ENCODE measurements at regions not wholly inside any gene's neighbourhood (a gene's known extent, or its start where the extent isn't known, plus 50 kb on each side); places are given as distances from the start of the nearest gene placed in this dataset.

GRCh38 chr1:81695741-81696140, 105.0 kb upstream of the ADGRL2 start:
- TF ChIP-seq EP300 (IDR thresholded peaks at IDR 0.05; ENCODE audit: borderline replicate concordance) (peak; percentile 75; the same call in 1 of the 2 replicates), TCF12 (IDR thresholded peaks at IDR 0.05; ENCODE audit: low read depth) (peak; percentile 77), TAF1 (IDR thresholded peaks at IDR 0.05; ENCODE audit: low read depth) (no peak), NFIC (IDR thresholded peaks at IDR 0.05) (peak; percentile 92), CREB1 (IDR thresholded peaks at IDR 0.05; ENCODE audit: low read depth) (no peak), FOXM1 (IDR thresholded peaks at IDR 0.05; ENCODE audit: borderline replicate concordance, low read depth) (peak; percentile 66; the same call in 1 of the 2 replicates), YY1 (IDR thresholded peaks at IDR 0.05; ENCODE audit: low read depth) (no peak), CEBPB (IDR thresholded peaks at IDR 0.05) (0 out of 2 replicates have a peak, but pooled peaks have one; percentile 31), TEAD4 (IDR thresholded peaks at IDR 0.05) (peak; percentile 78), RAD21 (IDR thresholded peaks at IDR 0.05; ENCODE audit: low read depth) (peak; percentile 30; the same call in 1 of the 2 replicates), USF1 (IDR thresholded peaks at IDR 0.05) (no peak), ZBTB7A (IDR thresholded peaks at IDR 0.05; ENCODE audit: low read depth) (no peak), MAX (IDR thresholded peaks at IDR 0.05) (no peak), EGR1 (IDR thresholded peaks at IDR 0.05) (no peak)

- TF ChIP-seq CEBPB (IDR thresholded peaks at IDR 0.05) (no peak), USF1 (IDR thresholded peaks at IDR 0.05) (no peak), TCF12 (IDR thresholded peaks at IDR 0.05; ENCODE audit: low read depth) (no peak), FOXM1 (IDR thresholded peaks at IDR 0.05; ENCODE audit: borderline replicate concordance, low read depth) (no peak), NFIC (IDR thresholded peaks at IDR 0.05) (no peak), RAD21 (IDR thresholded peaks at IDR 0.05; ENCODE audit: low read depth) (no peak), TAF1 (IDR thresholded peaks at IDR 0.05; ENCODE audit: low read depth) (no peak), EGR1 (IDR thresholded peaks at IDR 0.05) (no peak), YY1 (IDR thresholded peaks at IDR 0.05; ENCODE audit: low read depth) (no peak)
Observed at GRCh38 chr1:81693316-81693715, 107.4 kb upstream of the ADGRL2 start.

- TF ChIP-seq RAD21 (IDR thresholded peaks at IDR 0.05; ENCODE audit: low read depth) (no peak), TCF12 (IDR thresholded peaks at IDR 0.05; ENCODE audit: low read depth) (no peak), FOXM1 (IDR thresholded peaks at IDR 0.05; ENCODE audit: borderline replicate concordance, low read depth) (no peak), ZBTB7A (IDR thresholded peaks at IDR 0.05; ENCODE audit: low read depth) (no peak)
Observed at GRCh38 chr1:81690676-81691453, 109.9 kb upstream of the ADGRL2 start.

GRCh38 chr1:81689531-81689941, 111.2 kb upstream of the ADGRL2 start:
- TF ChIP-seq CREB1 (IDR thresholded peaks at IDR 0.05; ENCODE audit: low read depth), result no peak
- TF ChIP-seq TCF12 (IDR thresholded peaks at IDR 0.05; ENCODE audit: low read depth), result 0 out of 2 replicates have a peak, but pooled peaks have one; percentile 18
- no peak; the same call in 1 of the 2 replicates for TF ChIP-seq CEBPB (IDR thresholded peaks at IDR 0.05)
- no peak; the same call in 1 of the 2 replicates for TF ChIP-seq RAD21 (IDR thresholded peaks at IDR 0.05; ENCODE audit: low read depth)
- no peak for TF ChIP-seq ZBTB7A (IDR thresholded peaks at IDR 0.05; ENCODE audit: low read depth)
- no peak for TF ChIP-seq EP300 (IDR thresholded peaks at IDR 0.05; ENCODE audit: borderline replicate concordance)
- no peak for TF ChIP-seq YY1 (IDR thresholded peaks at IDR 0.05; ENCODE audit: low read depth)
- 0 out of 2 replicates have a peak, but pooled peaks have one; percentile 34 for TF ChIP-seq MAX (IDR thresholded peaks at IDR 0.05)
- TF ChIP-seq TAF1 (IDR thresholded peaks at IDR 0.05; ENCODE audit: low read depth), result no peak
- no peak for TF ChIP-seq FOXM1 (IDR thresholded peaks at IDR 0.05; ENCODE audit: borderline replicate concordance, low read depth)
- TF ChIP-seq NFIC (IDR thresholded peaks at IDR 0.05), result peak; percentile 62
- TF ChIP-seq REST (IDR thresholded peaks at IDR 0.05; ENCODE audit: low read depth), result no peak
- no peak for TF ChIP-seq USF1 (IDR thresholded peaks at IDR 0.05)
- TF ChIP-seq EGR1 (IDR thresholded peaks at IDR 0.05), result peak; percentile 81
- 0 out of 2 replicates have a peak, but pooled peaks have one; percentile 18 for TF ChIP-seq TEAD4 (IDR thresholded peaks at IDR 0.05)

- TF ChIP-seq ZBTB7A (IDR thresholded peaks at IDR 0.05; ENCODE audit: low read depth) (no peak), EGR1 (IDR thresholded peaks at IDR 0.05) (no peak), TCF12 (IDR thresholded peaks at IDR 0.05; ENCODE audit: low read depth) (peak; percentile 90), USF1 (IDR thresholded peaks at IDR 0.05) (no peak), EP300 (IDR thresholded peaks at IDR 0.05; ENCODE audit: borderline replicate concordance) (peak; percentile 93), CEBPB (IDR thresholded peaks at IDR 0.05) (no peak), FOXM1 (IDR thresholded peaks at IDR 0.05; ENCODE audit: borderline replicate concordance, low read depth) (peak; percentile 90), CREB1 (IDR thresholded peaks at IDR 0.05; ENCODE audit: low read depth) (no peak), YY1 (IDR thresholded peaks at IDR 0.05; ENCODE audit: low read depth) (no peak), RAD21 (IDR thresholded peaks at IDR 0.05; ENCODE audit: low read depth) (no peak), MAX (IDR thresholded peaks at IDR 0.05) (peak; percentile 66), NFIC (IDR thresholded peaks at IDR 0.05) (peak; percentile 72), REST (IDR thresholded peaks at IDR 0.05; ENCODE audit: low read depth) (no peak), TEAD4 (IDR thresholded peaks at IDR 0.05) (peak; percentile 98)
Observed at GRCh38 chr1:81682490-81682889, 118.2 kb upstream of the ADGRL2 start.
